Right cardiac atrium (tissue), 5 donors: ENCODE measurements at regions not wholly inside any gene's neighbourhood (a gene's known extent, or its start where the extent isn't known, plus 50 kb on each side); places are given as distances from the start of the nearest gene placed in this dataset.
"Not testable (repeated sequence)": the region's sequence is repeated elsewhere in the genome, so short reads cannot be mapped to it uniquely, and the experiment has no call there.

Source experiments
- ATAC-seq, 2 donors: fragments of 200-7000 bp; cut with Tn5 transposase; one replicate each; pipeline versions ENCODE4 v1.8.0 to v1.9.1; 2020; ENCODE audit warnings: moderate library complexity in 2 of 2, mild to moderate bottlenecking in 1 of 2
- DNase-seq, 3 donors: peaks; one replicate each; pipeline ENCODE4 v3.0.0-alpha.2; 2020
- H3K27ac ChIP-seq: one replicate; pipeline ENCODE4 v1.5.1; 2013; ENCODE audit warnings: mild to moderate bottlenecking, low read length, control low read depth, moderate library complexity
- H3K27me3 ChIP-seq: one replicate; pipeline ENCODE4 v1.6.1; 2013; ENCODE audit not compliant: control insufficient read depth, insufficient read depth
- H3K4me1 ChIP-seq: one replicate; pipeline ENCODE4 v1.6.1; 2013; ENCODE audit warnings: low read length; ENCODE audit not compliant: control insufficient read depth, insufficient read depth
- H3K4me3 ChIP-seq: one replicate; pipeline ENCODE4 v1.5.1; 2013; ENCODE audit warnings: low read length, control low read depth
- H3K9me3 ChIP-seq: one replicate; pipeline ENCODE4 v1.6.1; 2013; ENCODE audit warnings: low read length; ENCODE audit not compliant: control insufficient read depth
- WGBS: extraction: QIAGEN DNeasy Blood & Tissue Kit; methylation state at CpG from one replicate; pipeline ENCODE4 v1.1.7; 2013; 5-methylcytosine and 5-hydroxymethylcytosine counted together
- intact Hi-C, 4 donors: fragments of 100-400 bp; cut with DNase I; formaldehyde crosslinking; loops; one replicate each; pipeline versions ENCODE4 v1.11.0 to v1.14.0; 2022 to 2023
- donor health status: healthy with polysubstance abuse.
- donor health status: DM: no; HTN: yes; CAD: no.
- donor health status: DM: no; HTN: no; CAD: no.
- donor health status: DM: no; HTN: yes; CAD: no; lungs with severe emphysema.
- donor health status: DM: yes; HTN: yes; CAD: no.

- H3K9me3 ChIP-seq, H3K4me3 ChIP-seq, ATAC-seq, H3K4me1 ChIP-seq, H3K27me3 ChIP-seq, H3K27ac ChIP-seq, intact Hi-C loops, DNase-seq: not testable (repeated sequence)
- WGBS = 38% methylated on average over 3 of the region's 4 CpGs
Measured at GRCh38 chr21:5217933-5218332, 5303.4 kb upstream of the TPTE start.

DNA sequence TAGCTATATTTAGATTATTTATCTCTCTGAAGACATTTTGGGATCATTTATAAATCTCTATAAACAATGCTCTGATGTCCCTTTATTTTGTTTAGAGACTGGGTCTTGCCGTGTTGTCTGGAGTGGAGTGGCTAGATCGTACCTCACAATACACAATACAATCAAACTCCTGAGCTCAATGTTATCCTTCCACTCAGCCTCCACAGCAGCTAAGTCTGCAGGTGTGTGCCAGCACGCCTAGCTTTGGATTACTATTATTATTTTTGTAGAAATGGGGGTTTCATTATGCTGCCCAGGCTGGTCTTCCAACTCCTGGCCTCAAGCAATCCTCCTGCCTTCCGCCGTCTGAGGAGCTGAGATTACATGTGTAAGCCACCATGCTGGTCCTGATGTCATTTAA lies 5301.4 kb upstream of the TPTE start:
- WGBS = 45% methylated on average over 5 of the region's 5 CpGs

GRCh38 chr21:5220468-5220867 lies 5300.9 kb upstream of the TPTE start:
- H3K27me3 ChIP-seq, H3K4me3 ChIP-seq, ATAC-seq, H3K9me3 ChIP-seq, H3K27ac ChIP-seq, intact Hi-C loops, H3K4me1 ChIP-seq: not testable (repeated sequence)
- peak in 2 of 3 donors; percentile 22 to 47 for DNase-seq
- 58% methylated on average over 6 of the region's 6 CpGs for WGBS

More for the DNA sequence above, 5301.4 kb upstream of the TPTE start:
- H3K4me3 ChIP-seq, H3K27me3 ChIP-seq, DNase-seq, H3K4me1 ChIP-seq, H3K9me3 ChIP-seq, H3K27ac ChIP-seq, ATAC-seq, intact Hi-C loops: not testable (repeated sequence)

DNA sequence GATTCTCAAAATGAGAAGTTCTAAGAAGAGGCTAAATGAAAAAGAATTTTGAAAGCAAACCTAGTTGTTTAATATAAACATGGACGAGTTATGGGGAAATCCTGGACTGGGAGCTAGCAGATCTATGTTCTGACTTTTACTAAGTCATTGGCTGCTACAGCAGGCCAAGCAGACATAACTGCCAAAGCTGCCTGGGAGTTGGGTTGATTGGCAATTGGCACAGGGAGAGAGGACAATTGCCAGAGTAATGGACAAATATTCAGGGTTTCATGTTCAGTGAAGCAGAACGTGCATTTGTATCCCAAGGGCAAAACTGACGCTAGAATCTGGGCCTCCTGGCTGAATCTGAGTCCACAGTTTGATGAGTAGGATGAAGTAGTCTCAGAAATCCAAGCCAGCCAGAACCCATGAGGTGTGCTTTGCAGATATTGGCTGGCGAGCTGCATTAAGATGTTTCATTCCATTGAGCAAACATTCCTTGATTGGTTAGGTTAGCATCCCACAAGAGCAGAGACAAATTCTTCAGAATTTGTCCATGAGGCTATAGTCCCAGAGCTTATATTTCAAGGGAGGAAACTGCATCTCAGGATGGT lies 5299.8 kb upstream of the TPTE start:
- ATAC-seq, H3K9me3 ChIP-seq, H3K4me3 ChIP-seq, H3K27me3 ChIP-seq, H3K4me1 ChIP-seq, intact Hi-C loops, H3K27ac ChIP-seq: not testable (repeated sequence)
- WGBS = 28% methylated on average over 4 of the region's 4 CpGs
- peak in 1 of 3 donors; percentile 20 for DNase-seq

- ATAC-seq, H3K4me1 ChIP-seq, H3K9me3 ChIP-seq, H3K27ac ChIP-seq, H3K4me3 ChIP-seq, H3K27me3 ChIP-seq, intact Hi-C loops: not testable (repeated sequence)
- WGBS = 52% methylated on average over 6 of the region's 6 CpGs
- DNase-seq = peak; percentile 16 to 50 (median 34)
Measured at GRCh38 chr21:5222996-5223782, 5298.2 kb upstream of the TPTE start.

- intact Hi-C loops = not testable (repeated sequence)
Measured at GRCh38 chr21:5224156-5224555, 5297.2 kb upstream of the TPTE start.

DNA sequence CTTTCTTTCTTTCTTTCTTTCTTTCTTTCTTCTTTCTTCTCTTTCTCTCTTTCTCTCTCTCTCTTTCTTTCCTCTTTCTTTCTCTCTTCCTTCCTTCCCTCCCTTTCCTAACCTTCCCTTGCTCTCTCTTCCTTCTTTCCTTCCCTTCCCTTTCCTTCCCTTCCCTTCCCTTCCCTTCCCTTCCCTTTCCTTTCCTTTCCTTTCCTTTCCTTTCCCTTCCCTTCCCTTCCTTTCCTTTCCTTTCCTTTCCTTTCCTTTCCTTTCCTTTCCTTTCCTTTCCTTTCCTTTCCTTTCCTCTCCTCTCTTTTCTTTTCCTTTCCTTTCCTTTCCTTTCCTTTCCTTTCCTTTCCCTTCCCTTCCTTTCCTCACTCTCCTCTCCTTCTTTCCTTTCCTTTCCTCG lies 5294.1 kb upstream of the TPTE start:
- H3K27me3 ChIP-seq, H3K27ac ChIP-seq, intact Hi-C loops, ATAC-seq, H3K9me3 ChIP-seq, DNase-seq, H3K4me1 ChIP-seq, H3K4me3 ChIP-seq: not testable (repeated sequence)
- WGBS = 0% methylated on average over 1 of the region's 1 CpG

More at GRCh38 chr21:5224156-5224555, 5297.2 kb upstream of the TPTE start:
- H3K9me3 ChIP-seq, H3K27me3 ChIP-seq, H3K4me3 ChIP-seq, H3K27ac ChIP-seq, H3K4me1 ChIP-seq, ATAC-seq: not testable (repeated sequence)
- WGBS = 68% methylated on average over 6 of the region's 6 CpGs
- peak in 1 of 3 donors; percentile 16 for DNase-seq

- H3K9me3 ChIP-seq, H3K27ac ChIP-seq, DNase-seq, H3K4me3 ChIP-seq, H3K27me3 ChIP-seq, ATAC-seq, H3K4me1 ChIP-seq, intact Hi-C loops: not testable (repeated sequence)
- WGBS = 71% methylated on average over 4 of the region's 4 CpGs
Measured at GRCh38 chr21:5230561-5230960, 5290.8 kb upstream of the TPTE start.

DNA sequence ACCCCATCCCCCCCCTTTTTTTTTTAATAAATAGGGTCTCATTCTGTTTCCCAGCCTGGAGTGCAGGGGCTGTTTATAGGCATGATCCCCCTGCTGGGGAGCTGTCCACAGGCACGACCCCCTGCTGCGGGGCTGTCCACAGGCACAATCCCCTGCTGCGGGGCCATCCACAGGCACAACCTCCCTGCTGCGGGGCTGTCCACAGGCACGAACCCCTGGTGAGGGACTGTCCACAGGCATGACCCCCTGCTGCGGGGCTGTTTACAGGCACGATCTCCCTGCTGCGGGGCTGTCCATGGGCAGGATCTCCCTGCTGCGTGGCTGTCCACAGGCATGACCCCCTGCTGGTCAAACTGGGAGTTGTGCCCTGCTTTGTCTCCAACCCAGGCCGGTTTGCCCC lies 5290.1 kb upstream of the TPTE start:
- ATAC-seq, H3K4me1 ChIP-seq, H3K27me3 ChIP-seq, H3K27ac ChIP-seq, intact Hi-C loops, H3K4me3 ChIP-seq, H3K9me3 ChIP-seq: not testable (repeated sequence)
- peak in 2 of 3 donors; percentile 35 to 67 for DNase-seq
- WGBS = 64% methylated on average over 9 of the region's 10 CpGs

DNA sequence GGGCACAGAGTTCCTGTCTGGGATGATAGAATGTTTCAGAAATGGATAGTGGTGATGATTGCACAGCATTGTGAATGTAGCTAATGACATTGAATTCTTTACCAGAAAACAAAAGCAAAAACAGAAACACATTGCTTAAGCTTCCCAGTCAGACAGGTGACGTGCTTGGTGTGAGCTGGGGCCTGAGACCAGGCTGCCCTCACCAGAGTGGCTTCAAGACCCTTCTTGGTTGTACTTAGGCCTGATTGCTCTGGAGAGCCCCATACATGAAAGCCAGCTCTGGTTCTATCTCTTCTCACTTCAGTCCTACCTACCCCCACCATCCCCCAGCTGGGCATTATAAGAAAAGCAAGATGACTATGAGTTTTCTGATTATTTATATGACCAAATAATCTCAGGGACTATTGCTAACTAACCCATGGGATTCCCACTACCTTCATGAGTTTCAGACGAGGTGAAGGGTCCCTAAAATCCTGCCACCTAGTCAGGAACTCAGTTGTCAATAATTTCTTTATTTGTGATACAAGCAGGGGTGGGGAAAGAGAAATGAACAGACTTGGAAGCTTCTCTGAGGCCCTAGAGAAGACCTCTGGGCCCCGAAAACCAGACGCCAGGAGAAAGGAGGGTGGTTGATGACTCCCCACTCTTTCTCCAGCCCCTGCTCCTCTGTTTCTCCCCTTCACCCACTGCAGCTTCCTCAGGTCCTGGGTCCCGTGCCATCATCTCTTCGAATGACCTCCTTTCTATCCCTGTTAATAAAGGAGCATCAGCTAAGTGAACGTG lies 5289.0 kb upstream of the TPTE start:
- intact Hi-C loops, H3K27ac ChIP-seq, H3K4me1 ChIP-seq, H3K4me3 ChIP-seq, H3K9me3 ChIP-seq, H3K27me3 ChIP-seq, ATAC-seq: not testable (repeated sequence)
- DNase-seq = peak in 2 of 3 donors; percentile 29 to 33
- 58% methylated on average over 7 of the region's 7 CpGs for WGBS

DNA sequence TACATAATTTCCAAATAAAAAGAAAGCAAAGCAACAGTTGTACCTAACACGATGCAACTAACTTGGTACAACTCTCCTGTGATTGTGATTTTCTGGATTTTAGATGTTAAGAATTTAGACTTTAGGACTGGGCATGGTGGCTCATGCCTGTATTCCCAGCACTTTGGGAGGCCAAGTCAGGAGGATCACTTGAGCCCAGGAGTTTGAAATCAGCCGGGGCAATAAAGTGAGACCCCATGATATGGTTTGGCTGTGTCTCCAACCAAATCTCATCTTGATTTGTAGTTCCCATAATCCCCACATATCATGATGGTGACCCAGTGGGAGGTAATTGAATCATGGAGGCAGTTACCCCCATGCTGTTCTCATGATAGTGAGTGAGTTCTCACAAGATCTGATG lies 5285.6 kb upstream of the TPTE start:
- H3K9me3 ChIP-seq, H3K4me1 ChIP-seq, DNase-seq, ATAC-seq, H3K27me3 ChIP-seq, H3K4me3 ChIP-seq, intact Hi-C loops, H3K27ac ChIP-seq: not testable (repeated sequence)
- WGBS = 49% methylated on average over 2 of the region's 2 CpGs
